Activated CD4-positive, alpha-beta T cell treated with anti-CD3 and anti-CD28 coated beads for 24 hours (primary cell): ENCODE measurements at regions not wholly inside any gene's neighbourhood (a gene's known extent, or its start where the extent isn't known, plus 50 kb on each side); places are given as distances from the start of the nearest gene placed in this dataset.

Experiments used
- DNase-seq, 2 donors: peaks; one replicate each; pipeline ENCODE4 v3.0.0-alpha.2; 2020; ENCODE audit warnings: low read depth in 2 of 2

GRCh38 chr12:89923091-89923490, 214.5 kb upstream of the ATP2B1 start:
- no peak for DNase-seq

GRCh38 chr12:89920866-89921265, 212.2 kb upstream of the ATP2B1 start:
- DNase-seq: no peak

GRCh38 chr12:89919241-89919906, 210.7 kb upstream of the ATP2B1 start:
- no peak for DNase-seq

- no peak for DNase-seq
Observed at GRCh38 chr12:89918172-89918846, 209.7 kb upstream of the ATP2B1 start.

GRCh38 chr12:89909753-89910152, 201.1 kb upstream of the ATP2B1 start:
- DNase-seq: no peak

- no peak for DNase-seq
Observed at GRCh38 chr12:89907659-89908058, 199.0 kb upstream of the ATP2B1 start.

- DNase-seq: no peak
Observed at GRCh38 chr12:89906824-89907223, 198.2 kb upstream of the ATP2B1 start.

- no peak for DNase-seq
Observed at GRCh38 chr12:89906178-89906577, 197.5 kb upstream of the ATP2B1 start.

- DNase-seq: no peak
Observed at GRCh38 chr12:89901906-89902642, 193.4 kb upstream of the ATP2B1 start.

GRCh38 chr12:89901319-89901718, 192.7 kb upstream of the ATP2B1 start:
- DNase-seq: no peak

GRCh38 chr12:89899651-89900050, 191.0 kb upstream of the ATP2B1 start:
- no peak for DNase-seq

GRCh38 chr12:89895591-89895990, 187.0 kb upstream of the ATP2B1 start:
- no peak for DNase-seq

GRCh38 chr12:89895101-89895500, 186.5 kb upstream of the ATP2B1 start:
- DNase-seq: no peak

GRCh38 chr12:89893972-89894706, 185.5 kb upstream of the ATP2B1 start:
- DNase-seq: no peak

GRCh38 chr12:89892436-89892835, 183.8 kb upstream of the ATP2B1 start:
- no peak for DNase-seq

GRCh38 chr12:89891933-89892332, 183.3 kb upstream of the ATP2B1 start:
- no peak for DNase-seq

GRCh38 chr12:89890161-89890560, 181.5 kb upstream of the ATP2B1 start:
- DNase-seq: no peak

GRCh38 chr12:89889062-89889461, 180.4 kb upstream of the ATP2B1 start:
- DNase-seq: no peak

- no peak for DNase-seq
Observed at GRCh38 chr12:89884952-89885351, 176.3 kb upstream of the ATP2B1 start.

GRCh38 chr12:89884416-89884898, 175.8 kb upstream of the ATP2B1 start:
- no peak for DNase-seq

GRCh38 chr12:89883630-89884389, 175.2 kb upstream of the ATP2B1 start:
- no peak for DNase-seq
